CD4-positive, alpha-beta T cell treated with Interferon gamma for 1 hour (primary cell): ENCODE measurements at regions not wholly inside any gene's neighbourhood (a gene's known extent, or its start where the extent isn't known, plus 50 kb on each side); places are given as distances from the start of the nearest gene placed in this dataset.
"Not testable (repeated sequence)": the region's sequence is repeated elsewhere in the genome, so short reads cannot be mapped to it uniquely, and the experiment has no call there.

ENCODE experiments used
- DNase-seq: peaks from one replicate; pipeline ENCODE4 v3.0.0-alpha.2; 2020

GRCh38 chr14:37712476-37712860 is 117.0 kb downstream of the TTC6 start:
- not testable (repeated sequence) for DNase-seq

GRCh38 chr14:37712976-37713431 is 117.6 kb downstream of the TTC6 start:
- DNase-seq = no peak

GRCh38 chr14:37720131-37720530 is 124.7 kb downstream of the TTC6 start:
- DNase-seq = no peak

- DNase-seq = no peak
Measured at GRCh38 chr14:37721976-37722659, 126.7 kb downstream of the TTC6 start.

- DNase-seq = no peak
Measured at GRCh38 chr14:37723515-37723914, 128.1 kb downstream of the TTC6 start.

GRCh38 chr14:37726708-37727107 is 131.3 kb downstream of the TTC6 start:
- DNase-seq = no peak

GRCh38 chr14:37729218-37729617 is 133.8 kb downstream of the TTC6 start:
- DNase-seq = no peak

GRCh38 chr14:37731094-37731493 is 135.7 kb downstream of the TTC6 start:
- no peak for DNase-seq

GRCh38 chr14:37745657-37746056 is 150.2 kb downstream of the TTC6 start:
- DNase-seq = no peak

GRCh38 chr14:37746140-37746832 is 150.9 kb downstream of the TTC6 start:
- no peak for DNase-seq

- DNase-seq = no peak
Measured at GRCh38 chr14:37753459-37753858, 158.0 kb downstream of the TTC6 start.

- DNase-seq = not testable (repeated sequence)
Measured at GRCh38 chr14:37760275-37760674, 164.8 kb downstream of the TTC6 start.

- no peak for DNase-seq
Measured at GRCh38 chr14:37763266-37763665, 167.8 kb downstream of the TTC6 start.

GRCh38 chr14:37772283-37772682 is 176.9 kb downstream of the TTC6 start:
- DNase-seq = not testable (repeated sequence)

GRCh38 chr14:37776791-37777499 is 181.5 kb downstream of the TTC6 start:
- DNase-seq = no peak

- no peak for DNase-seq
Measured at GRCh38 chr14:37778135-37778943, 182.9 kb downstream of the TTC6 start.

- no peak for DNase-seq
Measured at GRCh38 chr14:37779480-37779879, 184.1 kb downstream of the TTC6 start.

GRCh38 chr14:37780731-37781130 is 185.3 kb downstream of the TTC6 start:
- DNase-seq = not testable (repeated sequence)

GRCh38 chr14:37784203-37784826 is 188.9 kb downstream of the TTC6 start:
- not testable (repeated sequence) for DNase-seq

GRCh38 chr14:37784827-37785223 is 189.4 kb downstream of the TTC6 start:
- not testable (repeated sequence) for DNase-seq

GRCh38 chr14:37785298-37785697 is 189.9 kb downstream of the TTC6 start:
- DNase-seq = not testable (repeated sequence)

- DNase-seq = not testable (repeated sequence)
Measured at GRCh38 chr14:37786114-37786625, 190.7 kb downstream of the TTC6 start.
